ENCODE measurements at regions not wholly inside any gene's neighbourhood (a gene's known extent, or its start where the extent isn't known, plus 50 kb on each side); places are given as distances from the start of the nearest gene placed in this dataset.

GRCh38 chr5:116739571-116739970, 164.9 kb upstream of the SEMA6A start:
- H3K4me3 ChIP-seq (ENCODE audit: low read depth, low read length) = no peak overlapping the region
- no peak for TF ChIP-seq CTCF (IDR thresholded peaks at IDR 0.05; ENCODE audit: low read depth, low read length)

GRCh38 chr5:116738615-116739261, 164.1 kb upstream of the SEMA6A start:
- TF ChIP-seq CTCF (IDR thresholded peaks at IDR 0.05; ENCODE audit: low read depth, low read length) = no peak
- H3K4me3 ChIP-seq (ENCODE audit: low read depth, low read length) = no peak overlapping the region

- TF ChIP-seq CTCF (IDR thresholded peaks at IDR 0.05; ENCODE audit: low read depth, low read length) = no peak
- no peak overlapping the region for H3K4me3 ChIP-seq (ENCODE audit: low read depth, low read length)
Observed at GRCh38 chr5:116738239-116738614, 163.6 kb upstream of the SEMA6A start.

GRCh38 chr5:116736671-116737070, 162.0 kb upstream of the SEMA6A start:
- no peak for TF ChIP-seq CTCF (IDR thresholded peaks at IDR 0.05; ENCODE audit: low read depth, low read length)

GRCh38 chr5:116733991-116734975, 159.7 kb upstream of the SEMA6A start:
- H3K4me3 ChIP-seq (ENCODE audit: low read depth, low read length) = no peak overlapping the region
- no peak for TF ChIP-seq CTCF (IDR thresholded peaks at IDR 0.05; ENCODE audit: low read depth, low read length)

More at GRCh38 chr5:116736671-116737070, 162.0 kb upstream of the SEMA6A start:
- no peak overlapping the region for H3K4me3 ChIP-seq (ENCODE audit: low read depth, low read length)

- no peak overlapping the region for H3K4me3 ChIP-seq (ENCODE audit: low read depth, low read length)
- TF ChIP-seq CTCF (IDR thresholded peaks at IDR 0.05; ENCODE audit: low read depth, low read length) = no peak
Observed at GRCh38 chr5:116732591-116732990, 158.0 kb upstream of the SEMA6A start.

GRCh38 chr5:116731432-116731831, 156.8 kb upstream of the SEMA6A start:
- TF ChIP-seq CTCF (IDR thresholded peaks at IDR 0.05; ENCODE audit: low read depth, low read length) = no peak
- H3K4me3 ChIP-seq (ENCODE audit: low read depth, low read length) = no peak overlapping the region

Measured in WI38 (cell line).